ENCODE measurements at regions not wholly inside any gene's neighbourhood (a gene's known extent, or its start where the extent isn't known, plus 50 kb on each side); places are given as distances from the start of the nearest gene placed in this dataset.

DNA sequence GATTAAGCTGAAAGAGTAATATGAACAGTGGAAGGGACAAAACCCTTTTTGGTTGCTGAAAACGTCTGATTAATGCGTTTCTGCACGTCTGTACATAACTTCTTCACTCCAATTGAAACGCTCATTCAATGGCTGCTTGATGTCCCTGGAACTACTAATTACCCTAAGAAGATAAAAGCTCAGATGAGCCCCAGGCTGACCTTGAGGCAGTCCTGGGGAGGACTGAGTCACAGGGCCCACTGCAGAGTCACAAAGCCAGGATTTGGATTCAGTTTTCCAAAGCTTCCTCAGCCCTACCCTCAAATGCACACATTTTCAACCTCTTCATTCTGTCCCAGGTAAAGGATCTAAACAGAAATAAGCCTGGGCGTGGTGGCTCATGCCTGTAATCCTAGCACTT is 75.0 kb upstream of the FLT1 start:
- no peaks in the 10 kb centered on the region for H3K79me2 ChIP-seq (ENCODE audit: insufficient read depth)
- H3K9me3 ChIP-seq (ENCODE audit: low read depth): no peaks in the 10 kb centered on the region
- H3K9ac ChIP-seq: no peak overlapping the region
- TF ChIP-seq EZH2 (IDR thresholded peaks at IDR 0.05; ENCODE audit: insufficient read depth, poor library complexity, severe bottlenecking): no peak
- no peak for TF ChIP-seq EZH2phosphoT487 (IDR thresholded peaks at IDR 0.05; ENCODE audit: insufficient read depth, low read depth)
- DNase-seq: no peak
- no peaks in the 10 kb centered on the region for H3K9me2 ChIP-seq (ENCODE audit: insufficient read depth)
- WGBS, 2 experiments (ENCODE audit: low coverage in 1 of 2, low lambda C conversion rate in 2 of 2, missing lambda C conversion rate in 2 of 2): 61 to 62% methylated on average over 5 of the region's 5 CpGs
- no peak overlapping the region for H3K27ac ChIP-seq
- no peak overlapping the region for H3K4me3 ChIP-seq
- H3F3A ChIP-seq (ENCODE audit: insufficient read depth): 0 out of 2 replicates have a peak, but pooled peaks cover 4% of the 10 kb centered on the region
- no peaks in the 10 kb centered on the region for H4K20me1 ChIP-seq (ENCODE audit: insufficient read depth)
- no peaks in the 10 kb centered on the region for H3K36me3 ChIP-seq (ENCODE audit: low read depth)
- H3K4me2 ChIP-seq (ENCODE audit: unreplicated experiment): no peak overlapping the region
- in situ Hi-C loops (cut with MboI): no loop called here
- H3K27me3 ChIP-seq (replicated peaks; ENCODE audit: insufficient read depth): no peaks in the 10 kb centered on the region
- H2AFZ ChIP-seq: no peak overlapping the region
- 0 out of 2 replicates have a peak, but pooled peaks cover 2% of the 10 kb centered on the region for H3K4me1 ChIP-seq (ENCODE audit: insufficient read depth)

GRCh38 chr13:28568286-28568685 is 73.4 kb upstream of the FLT1 start:
- H2AFZ ChIP-seq: no peak overlapping the region
- H3F3A ChIP-seq (ENCODE audit: insufficient read depth): no peaks in the 10 kb centered on the region
- no peaks in the 10 kb centered on the region for H3K4me1 ChIP-seq (ENCODE audit: insufficient read depth)
- H3K79me2 ChIP-seq (ENCODE audit: insufficient read depth): no peaks in the 10 kb centered on the region
- H3K27ac ChIP-seq: no peak overlapping the region
- H3K9me2 ChIP-seq (ENCODE audit: insufficient read depth): no peaks in the 10 kb centered on the region
- H3K9me3 ChIP-seq (ENCODE audit: low read depth): no peaks in the 10 kb centered on the region
- no peak overlapping the region for H3K9ac ChIP-seq
- H3K4me3 ChIP-seq: no peak overlapping the region
- WGBS, 2 experiments (ENCODE audit: low coverage in 1 of 2, low lambda C conversion rate in 2 of 2, missing lambda C conversion rate in 2 of 2): 41 to 42% methylated on average over 3 of the region's 3 CpGs
- DNase-seq: peak; percentile 32
- TF ChIP-seq EZH2 (IDR thresholded peaks at IDR 0.05; ENCODE audit: insufficient read depth, poor library complexity, severe bottlenecking) (no peak), EZH2phosphoT487 (IDR thresholded peaks at IDR 0.05; ENCODE audit: insufficient read depth, low read depth) (no peak)
- in situ Hi-C loops (cut with MboI): no loop called here
- H3K27me3 ChIP-seq (replicated peaks; ENCODE audit: insufficient read depth): no peaks in the 10 kb centered on the region
- no peaks in the 10 kb centered on the region for H3K36me3 ChIP-seq (ENCODE audit: low read depth)
- H3K4me2 ChIP-seq (ENCODE audit: unreplicated experiment): no peak overlapping the region
- no peaks in the 10 kb centered on the region for H4K20me1 ChIP-seq (ENCODE audit: insufficient read depth)

GRCh38 chr13:28566891-28567290 is 72.0 kb upstream of the FLT1 start:
- WGBS, 2 experiments (ENCODE audit: low coverage in 1 of 2, low lambda C conversion rate in 2 of 2, missing lambda C conversion rate in 2 of 2): 85% methylated on average over 4 of the region's 4 CpGs

GRCh38 chr13:28566283-28566682 is 71.4 kb upstream of the FLT1 start:
- Histone ChIP-seq H4K20me1 (ENCODE audit: insufficient read depth) (no peaks in the 10 kb centered on the region), H3K36me3 (ENCODE audit: low read depth) (no peaks in the 10 kb centered on the region), H3K27me3 (replicated peaks; ENCODE audit: insufficient read depth) (no peaks in the 10 kb centered on the region), H3K9me3 (ENCODE audit: low read depth) (no peaks in the 10 kb centered on the region), H3K9ac (no peak overlapping the region), H3K27ac (no peak overlapping the region), H3K9me2 (ENCODE audit: insufficient read depth) (no peaks in the 10 kb centered on the region), H3K4me1 (ENCODE audit: insufficient read depth) (no peaks in the 10 kb centered on the region), H3K79me2 (ENCODE audit: insufficient read depth) (no peaks in the 10 kb centered on the region), H2AFZ (no peak overlapping the region), H3K4me2 (ENCODE audit: unreplicated experiment) (no peak overlapping the region), H3K4me3 (no peak overlapping the region), H3F3A (ENCODE audit: insufficient read depth) (no peaks in the 10 kb centered on the region)
- in situ Hi-C loops (cut with MboI): no loop called here
- DNase-seq: no peak
- TF ChIP-seq EZH2phosphoT487 (IDR thresholded peaks at IDR 0.05; ENCODE audit: insufficient read depth, low read depth): no peak
- no peak for TF ChIP-seq EZH2 (IDR thresholded peaks at IDR 0.05; ENCODE audit: insufficient read depth, poor library complexity, severe bottlenecking)
- WGBS, 2 experiments (ENCODE audit: low coverage in 1 of 2, low lambda C conversion rate in 2 of 2, missing lambda C conversion rate in 2 of 2): 75 to 78% methylated on average over 3 of the region's 3 CpGs

More at GRCh38 chr13:28566891-28567290, 72.0 kb upstream of the FLT1 start:
- DNase-seq: no peak
- TF ChIP-seq EZH2 (IDR thresholded peaks at IDR 0.05; ENCODE audit: insufficient read depth, poor library complexity, severe bottlenecking) (no peak), EZH2phosphoT487 (IDR thresholded peaks at IDR 0.05; ENCODE audit: insufficient read depth, low read depth) (no peak)
- no peaks in the 10 kb centered on the region for H3F3A ChIP-seq (ENCODE audit: insufficient read depth)
- no peaks in the 10 kb centered on the region for H3K9me3 ChIP-seq (ENCODE audit: low read depth)
- no peaks in the 10 kb centered on the region for H3K79me2 ChIP-seq (ENCODE audit: insufficient read depth)
- no peaks in the 10 kb centered on the region for H3K4me1 ChIP-seq (ENCODE audit: insufficient read depth)
- H3K4me2 ChIP-seq (ENCODE audit: unreplicated experiment): no peak overlapping the region
- H3K36me3 ChIP-seq (ENCODE audit: low read depth): no peaks in the 10 kb centered on the region
- H3K9ac ChIP-seq: no peak overlapping the region
- in situ Hi-C loops (cut with MboI): no loop called here
- H3K27ac ChIP-seq: no peak overlapping the region
- no peaks in the 10 kb centered on the region for H4K20me1 ChIP-seq (ENCODE audit: insufficient read depth)
- H2AFZ ChIP-seq: no peak overlapping the region
- H3K9me2 ChIP-seq (ENCODE audit: insufficient read depth): no peaks in the 10 kb centered on the region
- no peak overlapping the region for H3K4me3 ChIP-seq
- no peaks in the 10 kb centered on the region for H3K27me3 ChIP-seq (replicated peaks; ENCODE audit: insufficient read depth)

DNA sequence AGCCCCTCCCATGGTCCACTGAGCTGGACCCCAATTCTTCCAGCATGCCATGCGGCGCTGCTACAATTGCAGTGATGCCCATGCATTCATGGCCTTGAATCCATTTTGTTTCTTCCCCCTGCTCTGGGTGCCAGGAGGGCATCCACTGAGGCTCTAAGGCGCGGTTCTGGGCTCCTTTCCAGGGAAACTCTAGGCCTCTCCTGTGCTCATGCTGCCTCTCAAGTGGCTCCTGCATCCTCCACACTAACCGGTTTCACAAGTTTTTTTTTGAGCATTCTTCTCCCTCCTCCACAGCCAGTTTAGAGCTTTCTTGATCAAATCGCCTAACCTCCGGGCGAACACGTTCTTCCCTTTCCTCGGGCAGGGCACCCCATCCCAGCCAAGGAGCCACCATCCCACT is 69.1 kb upstream of the FLT1 start:
- Histone ChIP-seq H3K36me3 (ENCODE audit: low read depth) (no peaks in the 10 kb centered on the region), H3K4me1 (ENCODE audit: insufficient read depth) (0 out of 2 replicates have a peak, but pooled peaks cover 5% of the 10 kb centered on the region), H3K9ac (no peak overlapping the region), H3K9me3 (ENCODE audit: low read depth) (no peaks in the 10 kb centered on the region), H3K9me2 (ENCODE audit: insufficient read depth) (no peaks in the 10 kb centered on the region), H3K4me3 (no peak overlapping the region), H3F3A (ENCODE audit: insufficient read depth) (no peaks in the 10 kb centered on the region), H3K27me3 (replicated peaks; ENCODE audit: insufficient read depth) (no peaks in the 10 kb centered on the region), H3K27ac (no peak overlapping the region), H3K4me2 (ENCODE audit: unreplicated experiment) (no peak overlapping the region), H2AFZ (no peak overlapping the region), H4K20me1 (ENCODE audit: insufficient read depth) (no peaks in the 10 kb centered on the region), H3K79me2 (ENCODE audit: insufficient read depth) (no peaks in the 10 kb centered on the region)
- no peak for DNase-seq
- TF ChIP-seq EZH2phosphoT487 (IDR thresholded peaks at IDR 0.05; ENCODE audit: insufficient read depth, low read depth) (no peak), EZH2 (IDR thresholded peaks at IDR 0.05; ENCODE audit: insufficient read depth, poor library complexity, severe bottlenecking) (no peak)
- 85 to 93% methylated on average over 10 of the region's 10 CpGs for WGBS, 2 experiments (ENCODE audit: low coverage in 1 of 2, low lambda C conversion rate in 2 of 2, missing lambda C conversion rate in 2 of 2)
- in situ Hi-C loops (cut with MboI): no loop called here
